HEK293 (cell line): ENCODE measurements at regions not wholly inside any gene's neighbourhood (a gene's known extent, or its start where the extent isn't known, plus 50 kb on each side); places are given as distances from the start of the nearest gene placed in this dataset.

Experiments
- ELK4 ChIP-seq: IDR thresholded peaks from 2 replicates; pipeline ENCODE4 v1.6.1; 2011; ENCODE audit warnings: mild to moderate bottlenecking, low read depth, low read length, borderline replicate concordance
- MZF1 ChIP-seq: fragments of 450-650 bp; formaldehyde crosslinking; IDR thresholded peaks from 2 replicates; pipeline ENCODE4 v1.5.1; 2017; ENCODE audit warnings: missing biosample characterization, missing genetic modification characterization, borderline replicate concordance
- ZNF830 ChIP-seq: fragments of 450-650 bp; IDR thresholded peaks from 2 replicates; pipeline ENCODE4 v1.5.0; 2018; ENCODE audit warnings: missing biosample characterization, missing genetic modification characterization, low read depth, mild to moderate bottlenecking, moderate library complexity
- TF ChIP-seq, protein P1 (sequence below): fragments of 450-650 bp; formaldehyde crosslinking; IDR thresholded peaks from 2 replicates; pipeline ENCODE4 v1.5.1; 2016; ENCODE audit warnings: missing biosample characterization, missing genetic modification characterization
- TF ChIP-seq, protein P2 (sequence below): fragments of 450-650 bp; formaldehyde crosslinking; IDR thresholded peaks from 2 replicates; pipeline ENCODE4 v1.5.1; 2016; ENCODE audit warnings: missing biosample characterization, missing genetic modification characterization

- TF ChIP-seq, protein P1, sequence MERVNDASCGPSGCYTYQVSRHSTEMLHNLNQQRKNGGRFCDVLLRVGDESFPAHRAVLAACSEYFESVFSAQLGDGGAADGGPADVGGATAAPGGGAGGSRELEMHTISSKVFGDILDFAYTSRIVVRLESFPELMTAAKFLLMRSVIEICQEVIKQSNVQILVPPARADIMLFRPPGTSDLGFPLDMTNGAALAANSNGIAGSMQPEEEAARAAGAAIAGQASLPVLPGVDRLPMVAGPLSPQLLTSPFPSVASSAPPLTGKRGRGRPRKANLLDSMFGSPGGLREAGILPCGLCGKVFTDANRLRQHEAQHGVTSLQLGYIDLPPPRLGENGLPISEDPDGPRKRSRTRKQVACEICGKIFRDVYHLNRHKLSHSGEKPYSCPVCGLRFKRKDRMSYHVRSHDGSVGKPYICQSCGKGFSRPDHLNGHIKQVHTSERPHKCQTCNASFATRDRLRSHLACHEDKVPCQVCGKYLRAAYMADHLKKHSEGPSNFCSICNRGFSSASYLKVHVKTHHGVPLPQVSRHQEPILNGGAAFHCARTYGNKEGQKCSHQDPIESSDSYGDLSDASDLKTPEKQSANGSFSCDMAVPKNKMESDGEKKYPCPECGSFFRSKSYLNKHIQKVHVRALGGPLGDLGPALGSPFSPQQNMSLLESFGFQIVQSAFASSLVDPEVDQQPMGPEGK (tag by site-specific recombination) = no peak
- TF ChIP-seq, protein P2, sequence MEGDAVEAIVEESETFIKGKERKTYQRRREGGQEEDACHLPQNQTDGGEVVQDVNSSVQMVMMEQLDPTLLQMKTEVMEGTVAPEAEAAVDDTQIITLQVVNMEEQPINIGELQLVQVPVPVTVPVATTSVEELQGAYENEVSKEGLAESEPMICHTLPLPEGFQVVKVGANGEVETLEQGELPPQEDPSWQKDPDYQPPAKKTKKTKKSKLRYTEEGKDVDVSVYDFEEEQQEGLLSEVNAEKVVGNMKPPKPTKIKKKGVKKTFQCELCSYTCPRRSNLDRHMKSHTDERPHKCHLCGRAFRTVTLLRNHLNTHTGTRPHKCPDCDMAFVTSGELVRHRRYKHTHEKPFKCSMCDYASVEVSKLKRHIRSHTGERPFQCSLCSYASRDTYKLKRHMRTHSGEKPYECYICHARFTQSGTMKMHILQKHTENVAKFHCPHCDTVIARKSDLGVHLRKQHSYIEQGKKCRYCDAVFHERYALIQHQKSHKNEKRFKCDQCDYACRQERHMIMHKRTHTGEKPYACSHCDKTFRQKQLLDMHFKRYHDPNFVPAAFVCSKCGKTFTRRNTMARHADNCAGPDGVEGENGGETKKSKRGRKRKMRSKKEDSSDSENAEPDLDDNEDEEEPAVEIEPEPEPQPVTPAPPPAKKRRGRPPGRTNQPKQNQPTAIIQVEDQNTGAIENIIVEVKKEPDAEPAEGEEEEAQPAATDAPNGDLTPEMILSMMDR (tag by site-specific recombination) = no peak
- TF ChIP-seq MZF1 (tag by site-specific recombination) (no peak), ELK4 (no peak), ZNF830 (tag by site-specific recombination) (no peak)
Observed at GRCh38 chr2:11022591-11023273, 111.0 kb downstream of the KCNF1 start.
